GM12873 (cell line): ENCODE measurements at regions not wholly inside any gene's neighbourhood (a gene's known extent, or its start where the extent isn't known, plus 50 kb on each side); places are given as distances from the start of the nearest gene placed in this dataset.

Experiments used
- TF ChIP-seq, protein P1 (sequence below): IDR thresholded peaks from 2 replicates; pipeline ENCODE4 v1.5.1; 2012; ENCODE audit warnings: low read depth, mild to moderate bottlenecking, moderate library complexity, low read length, control low read depth; ENCODE audit not compliant: insufficient read depth; ENCODE audit errors: missing control alignments

DNA sequence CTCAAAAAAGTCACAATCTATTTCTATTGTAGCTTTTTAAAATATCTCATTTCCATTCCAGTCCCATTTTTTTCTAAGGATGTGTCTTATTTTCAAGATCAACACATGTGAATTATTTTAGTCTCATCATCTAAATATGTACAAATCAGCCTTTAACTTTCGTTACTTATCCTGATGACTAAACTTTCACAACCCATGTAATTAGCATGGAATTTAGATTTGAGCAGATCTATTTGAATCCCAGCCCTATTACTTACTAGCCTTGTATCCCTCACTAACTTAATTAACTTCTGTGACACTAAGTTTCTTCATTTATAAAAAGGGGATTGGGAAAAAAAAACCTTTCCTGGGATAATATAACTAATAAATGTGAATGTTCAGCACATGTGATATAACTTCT is 81.1 kb downstream of the UFM1 start:
- TF ChIP-seq, protein P1, sequence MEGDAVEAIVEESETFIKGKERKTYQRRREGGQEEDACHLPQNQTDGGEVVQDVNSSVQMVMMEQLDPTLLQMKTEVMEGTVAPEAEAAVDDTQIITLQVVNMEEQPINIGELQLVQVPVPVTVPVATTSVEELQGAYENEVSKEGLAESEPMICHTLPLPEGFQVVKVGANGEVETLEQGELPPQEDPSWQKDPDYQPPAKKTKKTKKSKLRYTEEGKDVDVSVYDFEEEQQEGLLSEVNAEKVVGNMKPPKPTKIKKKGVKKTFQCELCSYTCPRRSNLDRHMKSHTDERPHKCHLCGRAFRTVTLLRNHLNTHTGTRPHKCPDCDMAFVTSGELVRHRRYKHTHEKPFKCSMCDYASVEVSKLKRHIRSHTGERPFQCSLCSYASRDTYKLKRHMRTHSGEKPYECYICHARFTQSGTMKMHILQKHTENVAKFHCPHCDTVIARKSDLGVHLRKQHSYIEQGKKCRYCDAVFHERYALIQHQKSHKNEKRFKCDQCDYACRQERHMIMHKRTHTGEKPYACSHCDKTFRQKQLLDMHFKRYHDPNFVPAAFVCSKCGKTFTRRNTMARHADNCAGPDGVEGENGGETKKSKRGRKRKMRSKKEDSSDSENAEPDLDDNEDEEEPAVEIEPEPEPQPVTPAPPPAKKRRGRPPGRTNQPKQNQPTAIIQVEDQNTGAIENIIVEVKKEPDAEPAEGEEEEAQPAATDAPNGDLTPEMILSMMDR = no peak

GRCh38 chr13:38440666-38441065 is 91.0 kb downstream of the UFM1 start:
- TF ChIP-seq, protein P1 = no peak

DNA sequence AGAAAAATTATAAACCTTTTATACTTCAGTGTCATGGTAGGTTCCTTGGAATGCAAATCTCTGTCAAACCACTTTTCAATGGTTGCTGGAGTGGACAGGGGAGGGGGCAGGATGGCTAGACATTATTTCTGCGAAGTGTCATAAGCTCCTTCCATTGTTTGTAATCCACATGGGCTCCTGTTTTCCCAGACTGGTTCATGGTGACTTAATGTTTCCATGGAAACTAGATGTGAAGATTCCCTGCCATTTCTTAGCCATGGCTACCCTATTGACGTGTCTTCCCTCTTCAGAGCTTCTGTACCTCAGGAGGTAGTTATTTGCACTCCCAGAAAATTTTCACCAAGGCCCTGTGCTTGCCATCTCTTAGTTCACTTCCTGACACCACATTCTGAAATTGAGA is 95.3 kb downstream of the UFM1 start:
- TF ChIP-seq, protein P1 = no peak

- TF ChIP-seq, protein P1 = no peak
Measured at GRCh38 chr13:38452656-38453055, 103.0 kb downstream of the UFM1 start.

DNA sequence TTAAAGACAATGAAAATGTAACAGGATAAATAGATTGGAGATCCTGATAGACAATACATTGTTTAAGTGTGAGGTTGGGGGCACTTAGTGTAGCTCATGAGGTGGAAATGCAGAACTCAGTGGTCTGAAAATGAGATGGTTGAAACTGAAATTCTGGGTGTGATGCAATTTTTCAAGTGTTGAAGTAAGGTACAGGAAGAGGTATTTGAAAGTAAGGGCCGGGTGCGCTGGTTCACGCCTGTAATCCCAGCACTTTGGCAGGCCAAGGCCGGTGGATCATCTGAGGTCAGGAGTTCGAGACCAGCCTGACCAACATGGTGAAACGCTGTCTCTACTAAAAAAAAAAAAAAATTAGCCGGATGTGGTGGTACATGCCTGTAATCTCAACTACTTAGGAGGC is 113.0 kb downstream of the UFM1 start:
- TF ChIP-seq, protein P1 = no peak

DNA sequence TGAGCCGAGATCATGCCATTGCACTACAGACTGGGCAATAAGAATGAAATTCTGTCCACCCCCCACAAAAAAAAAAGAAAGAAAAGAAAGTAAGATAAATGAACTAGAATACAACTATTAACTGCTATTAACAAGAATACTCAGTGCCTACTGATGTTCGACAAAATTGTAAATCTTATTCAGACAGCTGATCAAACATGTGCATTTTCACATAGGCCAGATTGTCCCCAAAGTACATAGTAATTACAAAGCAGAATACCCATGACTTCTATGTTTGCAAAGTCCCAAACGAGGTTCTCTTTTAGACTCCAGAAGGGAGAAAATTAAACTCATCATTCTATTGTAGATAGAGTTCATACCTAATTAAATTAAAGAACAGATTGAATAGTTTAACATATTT is 113.4 kb downstream of the UFM1 start:
- TF ChIP-seq, protein P1 = no peak

- TF ChIP-seq, protein P1 = no peak
Measured at GRCh38 chr13:38473305-38473704, 123.7 kb downstream of the UFM1 start.
